Endodermal cell (in vitro differentiated cells): ENCODE measurements at regions not wholly inside any gene's neighbourhood (a gene's known extent, or its start where the extent isn't known, plus 50 kb on each side); places are given as distances from the start of the nearest gene placed in this dataset.

Experiments
- DNase-seq: peaks from one replicate; pipeline ENCODE4 v3.0.0-alpha.2; 2017
- H3K27ac ChIP-seq: 2 replicates; pipeline ENCODE4 v1.5.1; 2013; ENCODE audit warnings: mild to moderate bottlenecking, low read depth, low read length, moderate library complexity
- H3K27me3 ChIP-seq: 2 replicates; pipeline ENCODE4 v1.6.1; 2013; ENCODE audit warnings: mild to moderate bottlenecking, low read length, moderate library complexity; ENCODE audit not compliant: insufficient read depth, control insufficient read depth, poor library complexity, severe bottlenecking
- H3K36me3 ChIP-seq: 2 replicates; pipeline ENCODE4 v1.7.0; 2013; ENCODE audit warnings: mild to moderate bottlenecking, low read length, moderate library complexity; ENCODE audit not compliant: control insufficient read depth, insufficient read depth
- H3K4me1 ChIP-seq: one replicate; pipeline ENCODE4 v1.7.0; 2013; ENCODE audit warnings: low read length; ENCODE audit not compliant: control insufficient read depth, insufficient read depth
- H3K4me3 ChIP-seq: 2 replicates; pipeline ENCODE4 v1.5.1; 2013; ENCODE audit warnings: mild to moderate bottlenecking, low read length, moderate library complexity
- H3K9ac ChIP-seq: 2 replicates; pipeline ENCODE4 v1.6.1; 2013; ENCODE audit warnings: mild to moderate bottlenecking, low read length, moderate library complexity; ENCODE audit not compliant: poor library complexity, severe bottlenecking; ENCODE audit errors: extremely low read depth
- H3K9me3 ChIP-seq: 2 replicates; pipeline ENCODE4 v1.6.1; 2013; ENCODE audit warnings: mild to moderate bottlenecking, low read length, moderate library complexity; ENCODE audit not compliant: control insufficient read depth
- H3K27ac Mint-ChIP-seq: 2 replicates; pipeline ENCODE4 v1.8.0; 2020; ENCODE audit warnings: mixed read lengths
- H3K27me3 Mint-ChIP-seq: 2 replicates; pipeline ENCODE4 v1.8.0; 2021; ENCODE audit warnings: mild to moderate bottlenecking, mixed read lengths; ENCODE audit not compliant: insufficient read depth
- H3K36me3 Mint-ChIP-seq: 2 replicates; pipeline ENCODE4 v1.8.0; 2020; ENCODE audit warnings: low read depth, mixed read lengths
- H3K4me1 Mint-ChIP-seq: 2 replicates; pipeline ENCODE4 v1.8.0; 2020; ENCODE audit warnings: mixed read lengths
- H3K4me3 Mint-ChIP-seq: 2 replicates; pipeline ENCODE4 v1.8.0; 2020; ENCODE audit warnings: mild to moderate bottlenecking, moderate library complexity, mixed read lengths
- H3K9me3 Mint-ChIP-seq: 2 replicates; pipeline ENCODE4 v1.8.0; 2020; ENCODE audit warnings: mild to moderate bottlenecking, mixed read lengths
- WGBS, 2 experiments: methylation state at CpG; one replicate each; pipeline versions ENCODE4 v1.1.5 to v1.1.7; 2013; ENCODE audit warnings: missing lambda C conversion rate in 2 of 2, mixed read lengths in 1 of 2; ENCODE audit not compliant: insufficient coverage in 1 of 2, insufficient read length in 1 of 2; 5-methylcytosine and 5-hydroxymethylcytosine counted together
- TF ChIP-seq, protein P1 (sequence below): fragments of 200-600 bp; sonication (generic); conservative IDR thresholded peaks from 2 replicates; pipeline ENCODE4 v1.5.0; 2021; ENCODE audit warnings: antibody characterized with exemption, mild to moderate bottlenecking

DNA sequence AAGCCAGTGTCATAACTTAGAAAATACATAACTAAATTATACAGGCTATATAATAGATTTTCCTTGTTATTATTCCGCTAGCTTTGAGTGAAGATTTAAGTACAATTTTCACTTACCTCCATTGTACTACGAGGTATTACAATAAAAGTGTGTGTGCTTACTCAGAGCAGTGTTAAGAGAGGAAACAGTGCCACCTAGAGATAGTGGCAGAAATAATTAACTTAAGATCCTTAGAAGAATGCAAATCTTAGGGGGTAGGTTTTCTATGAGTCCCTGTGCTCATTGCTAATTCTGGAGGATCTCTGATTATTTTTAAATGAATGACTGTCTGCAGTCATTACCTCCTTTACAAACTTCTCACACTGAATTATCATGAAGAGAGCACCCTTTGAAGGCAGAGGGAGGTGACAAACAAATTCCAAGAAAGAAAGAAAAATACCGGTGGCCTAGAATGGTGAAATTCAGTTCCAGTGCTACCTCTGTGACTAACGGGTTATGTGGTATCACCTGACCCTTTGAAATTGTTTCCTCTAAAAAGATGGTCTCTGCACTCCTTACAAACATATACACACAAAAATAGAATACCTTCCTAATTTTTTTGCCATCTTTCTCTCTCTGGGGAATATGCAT is 379.8 kb downstream of the TRIM36 start:
- Histone ChIP-seq H3K27me3 (no peaks in the 10 kb centered on the region), H3K4me3 (no peak overlapping the region), H3K9me3 (no peaks in the 10 kb centered on the region), H3K4me1 (peaks cover 2% of the 10 kb centered on the region), H3K36me3 (no peaks in the 10 kb centered on the region), H3K27ac (no peak overlapping the region), H3K9ac (no peak overlapping the region)
- 67% methylated on average over 3 of the region's 4 CpGs; no CpG with 5 or more reads in 1 of the 2 experiments for WGBS, 2 experiments
- Mint-ChIP-seq H3K4me1 (peaks cover 5% of the 10 kb centered on the region), H3K36me3 (no peaks in the 10 kb centered on the region), H3K9me3 (no peaks in the 10 kb centered on the region), H3K27ac (no peak overlapping the region), H3K27me3 (no peaks in the 10 kb centered on the region), H3K4me3 (no peak overlapping the region)
- no peak for DNase-seq
- TF ChIP-seq, protein P1, sequence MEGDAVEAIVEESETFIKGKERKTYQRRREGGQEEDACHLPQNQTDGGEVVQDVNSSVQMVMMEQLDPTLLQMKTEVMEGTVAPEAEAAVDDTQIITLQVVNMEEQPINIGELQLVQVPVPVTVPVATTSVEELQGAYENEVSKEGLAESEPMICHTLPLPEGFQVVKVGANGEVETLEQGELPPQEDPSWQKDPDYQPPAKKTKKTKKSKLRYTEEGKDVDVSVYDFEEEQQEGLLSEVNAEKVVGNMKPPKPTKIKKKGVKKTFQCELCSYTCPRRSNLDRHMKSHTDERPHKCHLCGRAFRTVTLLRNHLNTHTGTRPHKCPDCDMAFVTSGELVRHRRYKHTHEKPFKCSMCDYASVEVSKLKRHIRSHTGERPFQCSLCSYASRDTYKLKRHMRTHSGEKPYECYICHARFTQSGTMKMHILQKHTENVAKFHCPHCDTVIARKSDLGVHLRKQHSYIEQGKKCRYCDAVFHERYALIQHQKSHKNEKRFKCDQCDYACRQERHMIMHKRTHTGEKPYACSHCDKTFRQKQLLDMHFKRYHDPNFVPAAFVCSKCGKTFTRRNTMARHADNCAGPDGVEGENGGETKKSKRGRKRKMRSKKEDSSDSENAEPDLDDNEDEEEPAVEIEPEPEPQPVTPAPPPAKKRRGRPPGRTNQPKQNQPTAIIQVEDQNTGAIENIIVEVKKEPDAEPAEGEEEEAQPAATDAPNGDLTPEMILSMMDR, result peak; percentile 85

DNA sequence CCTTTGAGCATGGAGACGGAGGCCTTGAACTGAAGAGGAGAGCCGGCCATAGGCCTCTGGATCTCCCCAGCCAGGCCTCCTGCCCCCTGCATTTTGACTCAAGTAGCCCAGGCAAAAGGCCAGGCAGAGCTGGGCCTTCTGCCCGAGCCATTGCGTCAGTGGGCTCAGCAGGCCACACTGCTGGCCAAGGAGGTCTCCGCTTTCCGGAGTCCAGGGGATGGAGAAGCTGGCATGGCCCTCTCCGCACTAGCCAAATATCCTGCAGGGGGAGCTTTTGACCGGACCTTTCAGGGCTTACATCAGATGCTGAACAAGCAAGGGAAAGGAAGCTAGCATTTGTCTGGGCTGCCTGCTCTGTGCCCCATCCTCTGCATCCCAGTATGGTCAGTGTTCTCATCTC is 386.8 kb downstream of the TRIM36 start:
- H3K4me3 Mint-ChIP-seq, result no peak overlapping the region
- H3K27ac Mint-ChIP-seq, result no peak overlapping the region
- no peaks in the 10 kb centered on the region for H3K27me3 Mint-ChIP-seq
- H3K36me3 ChIP-seq, result no peaks in the 10 kb centered on the region
- peak; percentile 86 for DNase-seq
- H3K4me1 ChIP-seq, result peaks cover 4% of the 10 kb centered on the region
- H3K4me3 ChIP-seq, result no peak overlapping the region
- no peaks in the 10 kb centered on the region for H3K36me3 Mint-ChIP-seq
- H3K27me3 ChIP-seq, result no peaks in the 10 kb centered on the region
- WGBS, 2 experiments, result 73 to 96% methylated on average over 3 to 8 of the region's 8 CpGs
- H3K27ac ChIP-seq, result no peak overlapping the region
- no peak overlapping the region for H3K9ac ChIP-seq
- no peaks in the 10 kb centered on the region for H3K9me3 ChIP-seq
- H3K4me1 Mint-ChIP-seq, result peaks cover 10% of the 10 kb centered on the region
- no peaks in the 10 kb centered on the region for H3K9me3 Mint-ChIP-seq
- TF ChIP-seq, protein P1, result peak; percentile 71

DNA sequence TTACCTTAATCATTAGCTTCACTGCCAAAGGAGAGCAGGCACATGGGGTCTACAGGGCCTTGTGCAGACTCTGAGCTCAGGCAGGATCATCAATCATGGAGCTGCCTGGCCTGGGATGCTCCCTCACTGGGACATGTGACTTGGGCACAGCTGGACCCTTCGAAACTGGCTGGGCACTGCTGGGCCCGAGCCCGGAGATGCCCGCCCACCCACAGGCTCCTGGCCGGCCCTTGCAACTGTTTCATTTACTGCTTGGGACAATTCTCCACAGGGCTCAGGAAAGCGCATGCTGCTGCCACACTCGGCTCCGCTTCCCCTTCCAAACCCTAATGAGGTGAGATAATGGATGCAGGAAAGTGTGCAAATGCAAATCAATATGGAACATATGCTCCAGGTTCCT is 387.5 kb downstream of the TRIM36 start:
- H3K9me3 ChIP-seq, result no peaks in the 10 kb centered on the region
- H3K4me1 ChIP-seq, result peaks cover 4% of the 10 kb centered on the region
- Mint-ChIP-seq H3K27me3 (no peaks in the 10 kb centered on the region), H3K4me3 (no peak overlapping the region), H3K4me1 (peaks cover 10% of the 10 kb centered on the region), H3K36me3 (no peaks in the 10 kb centered on the region), H3K27ac (no peak overlapping the region), H3K9me3 (no peaks in the 10 kb centered on the region)
- DNase-seq, result no peak
- WGBS, 2 experiments, result 80 to 90% methylated on average over 2 to 8 of the region's 8 CpGs
- no peaks in the 10 kb centered on the region for H3K36me3 ChIP-seq
- TF ChIP-seq, protein P1, result no peak
- H3K4me3 ChIP-seq, result no peak overlapping the region
- no peak overlapping the region for H3K27ac ChIP-seq
- no peaks in the 10 kb centered on the region for H3K27me3 ChIP-seq
- no peak overlapping the region for H3K9ac ChIP-seq
